ENCODE measurements at regions not wholly inside any gene's neighbourhood (a gene's known extent, or its start where the extent isn't known, plus 50 kb on each side); places are given as distances from the start of the nearest gene placed in this dataset.

DNA sequence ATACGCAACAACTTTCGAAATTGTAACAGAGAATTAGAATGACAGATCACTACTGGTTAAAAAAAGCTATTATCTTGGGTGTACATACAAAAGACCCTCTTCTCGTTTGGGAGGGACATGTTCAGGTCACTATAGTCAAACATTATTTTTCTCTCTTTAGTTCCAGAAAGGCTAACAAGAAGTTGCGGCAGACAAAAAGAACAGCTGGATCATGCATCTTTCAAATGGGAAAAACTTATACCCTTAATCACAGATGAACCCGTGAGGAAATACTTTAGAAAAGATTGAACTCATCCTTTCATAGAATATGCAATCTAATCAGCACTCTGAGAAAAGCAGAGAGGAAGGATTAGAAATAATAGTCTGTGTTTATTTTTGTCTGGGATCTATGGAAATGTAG, 72.5 kb downstream of the EVX1 start:
- TF ChIP-seq, protein P1, sequence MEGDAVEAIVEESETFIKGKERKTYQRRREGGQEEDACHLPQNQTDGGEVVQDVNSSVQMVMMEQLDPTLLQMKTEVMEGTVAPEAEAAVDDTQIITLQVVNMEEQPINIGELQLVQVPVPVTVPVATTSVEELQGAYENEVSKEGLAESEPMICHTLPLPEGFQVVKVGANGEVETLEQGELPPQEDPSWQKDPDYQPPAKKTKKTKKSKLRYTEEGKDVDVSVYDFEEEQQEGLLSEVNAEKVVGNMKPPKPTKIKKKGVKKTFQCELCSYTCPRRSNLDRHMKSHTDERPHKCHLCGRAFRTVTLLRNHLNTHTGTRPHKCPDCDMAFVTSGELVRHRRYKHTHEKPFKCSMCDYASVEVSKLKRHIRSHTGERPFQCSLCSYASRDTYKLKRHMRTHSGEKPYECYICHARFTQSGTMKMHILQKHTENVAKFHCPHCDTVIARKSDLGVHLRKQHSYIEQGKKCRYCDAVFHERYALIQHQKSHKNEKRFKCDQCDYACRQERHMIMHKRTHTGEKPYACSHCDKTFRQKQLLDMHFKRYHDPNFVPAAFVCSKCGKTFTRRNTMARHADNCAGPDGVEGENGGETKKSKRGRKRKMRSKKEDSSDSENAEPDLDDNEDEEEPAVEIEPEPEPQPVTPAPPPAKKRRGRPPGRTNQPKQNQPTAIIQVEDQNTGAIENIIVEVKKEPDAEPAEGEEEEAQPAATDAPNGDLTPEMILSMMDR (IDR thresholded peaks at IDR 0.05; ENCODE audit: low read depth, low read length): no peak
- no peak overlapping the region for H3K4me3 ChIP-seq (replicated peaks in 1 of 2; ENCODE audit: low read depth in 2 of 2, low read length in 2 of 2)
- DNase-seq (ENCODE audit: low read depth in 2 of 2): no peak

DNA sequence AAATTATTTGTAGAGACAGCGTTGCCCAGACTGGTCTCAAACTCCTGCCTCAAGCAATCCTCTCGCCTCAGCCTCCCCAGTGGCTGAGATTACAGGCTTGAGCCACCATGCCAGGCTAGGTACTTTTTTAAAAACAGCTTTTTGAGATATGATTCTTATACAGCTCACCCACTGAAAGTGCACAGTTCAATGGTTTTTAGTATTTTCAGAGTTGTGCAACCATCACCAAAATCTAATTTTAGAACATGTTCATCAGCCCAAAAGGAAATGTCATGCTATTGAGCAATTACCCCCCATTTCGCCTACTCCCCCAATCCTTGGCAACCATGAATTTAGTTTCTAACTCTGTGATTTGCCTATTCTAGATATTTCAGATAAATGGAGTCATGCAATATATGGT, 73.7 kb downstream of the EVX1 start:
- no peak overlapping the region for H3K4me3 ChIP-seq (replicated peaks in 1 of 2; ENCODE audit: low read depth in 2 of 2, low read length in 2 of 2)
- DNase-seq (ENCODE audit: low read depth in 2 of 2): peak; percentile 4 to 49
- TF ChIP-seq, protein P1 (IDR thresholded peaks at IDR 0.05; ENCODE audit: low read depth, low read length): no peak

DNA sequence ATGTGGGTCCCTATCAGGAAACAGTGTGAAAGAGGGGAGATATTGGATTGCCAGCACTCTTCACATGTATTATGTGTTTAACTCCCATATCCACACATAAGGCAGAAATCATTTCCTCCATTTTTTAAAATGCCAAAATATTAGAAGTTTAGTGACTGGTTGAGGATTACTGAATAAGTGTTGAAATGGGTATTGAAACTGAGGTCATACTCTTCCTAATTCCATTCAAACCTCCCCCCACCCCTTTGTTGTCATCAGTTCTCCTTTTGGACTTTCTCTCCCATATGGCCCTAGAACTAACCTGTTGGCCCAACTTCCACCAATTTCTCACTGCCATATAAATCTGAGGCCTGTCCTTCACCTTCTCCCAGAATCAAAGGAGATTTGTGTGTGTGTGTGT, 81.6 kb downstream of the EVX1 start:
- no peak for DNase-seq (ENCODE audit: low read depth in 2 of 2)
- no peak overlapping the region for H3K4me3 ChIP-seq (replicated peaks in 1 of 2; ENCODE audit: low read depth in 2 of 2, low read length in 2 of 2)
- TF ChIP-seq, protein P1 (IDR thresholded peaks at IDR 0.05; ENCODE audit: low read depth, low read length): no peak

DNA sequence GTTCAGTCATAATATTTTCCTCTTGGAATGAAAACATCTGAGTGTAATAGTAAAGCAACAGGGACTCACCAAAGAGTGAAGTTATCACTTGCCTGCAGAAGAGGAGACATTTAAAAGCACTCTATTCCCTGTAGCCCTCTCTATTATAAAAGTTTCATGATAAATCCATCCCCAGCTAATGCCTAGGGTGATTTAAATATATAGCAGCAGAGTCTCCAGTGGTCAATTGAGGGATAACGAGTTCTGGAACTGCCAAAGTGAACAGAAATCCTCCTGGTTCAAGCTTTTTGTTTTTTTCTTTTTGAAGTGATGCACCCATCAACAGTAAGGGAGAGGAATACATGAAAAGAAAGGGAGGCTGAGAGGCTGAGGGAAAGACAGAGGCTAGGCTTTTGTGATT, 87.3 kb downstream of the EVX1 start:
- TF ChIP-seq, protein P1 (IDR thresholded peaks at IDR 0.05; ENCODE audit: low read depth, low read length): no peak
- H3K4me3 ChIP-seq (replicated peaks in 1 of 2; ENCODE audit: low read depth in 2 of 2, low read length in 2 of 2): no peak overlapping the region
- DNase-seq (ENCODE audit: low read depth in 2 of 2): no peak

DNA sequence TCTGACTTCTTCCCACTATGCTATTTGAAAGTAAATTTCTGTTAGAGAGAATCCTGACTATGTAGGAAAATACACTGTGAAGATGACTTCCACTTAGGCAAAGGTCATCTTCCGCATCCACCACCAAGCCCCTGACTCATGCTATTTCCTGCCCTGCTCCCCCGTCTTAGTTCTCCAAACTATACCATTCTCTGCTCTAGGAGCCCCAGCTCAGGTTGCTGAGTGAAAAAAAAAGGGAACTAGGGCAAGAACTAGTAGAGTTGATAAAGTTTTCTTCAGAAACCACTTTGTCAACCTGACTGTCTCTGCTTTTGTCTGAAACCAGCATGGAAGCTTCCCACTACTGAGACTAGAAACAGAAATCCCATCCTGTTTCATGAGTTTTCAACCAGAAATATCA, 96.9 kb downstream of the EVX1 start:
- no peak for DNase-seq (ENCODE audit: low read depth in 2 of 2)
- H3K4me3 ChIP-seq (replicated peaks in 1 of 2; ENCODE audit: low read depth in 2 of 2, low read length in 2 of 2): no peak overlapping the region

DNA sequence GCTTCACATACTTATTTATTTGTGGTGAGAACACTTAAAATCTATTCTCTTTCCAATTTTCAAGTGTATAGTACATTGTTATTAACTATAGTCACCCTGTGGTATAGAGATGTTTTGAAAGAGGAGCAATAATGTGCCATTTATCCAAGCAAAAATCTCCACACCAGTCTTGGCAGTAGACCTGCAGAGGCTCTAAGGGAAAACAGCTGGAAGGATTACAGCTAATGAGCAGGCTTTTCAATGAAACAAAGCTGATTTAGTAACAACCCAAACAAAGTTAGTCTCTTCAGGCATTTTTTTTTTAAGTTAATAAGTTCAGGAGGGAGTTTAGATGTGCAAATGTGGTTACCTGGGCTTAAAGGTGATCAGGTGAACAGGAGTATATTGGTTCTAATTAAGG, 101.9 kb downstream of the EVX1 start:
- no peak for DNase-seq (ENCODE audit: low read depth in 2 of 2)
- TF ChIP-seq, protein P1 (IDR thresholded peaks at IDR 0.05; ENCODE audit: low read depth, low read length): no peak
- no peak overlapping the region for H3K4me3 ChIP-seq (replicated peaks in 1 of 2; ENCODE audit: low read depth in 2 of 2, low read length in 2 of 2)

More for the DNA sequence above, 96.9 kb downstream of the EVX1 start:
- TF ChIP-seq, protein P1 (IDR thresholded peaks at IDR 0.05; ENCODE audit: low read depth, low read length): no peak

DNA sequence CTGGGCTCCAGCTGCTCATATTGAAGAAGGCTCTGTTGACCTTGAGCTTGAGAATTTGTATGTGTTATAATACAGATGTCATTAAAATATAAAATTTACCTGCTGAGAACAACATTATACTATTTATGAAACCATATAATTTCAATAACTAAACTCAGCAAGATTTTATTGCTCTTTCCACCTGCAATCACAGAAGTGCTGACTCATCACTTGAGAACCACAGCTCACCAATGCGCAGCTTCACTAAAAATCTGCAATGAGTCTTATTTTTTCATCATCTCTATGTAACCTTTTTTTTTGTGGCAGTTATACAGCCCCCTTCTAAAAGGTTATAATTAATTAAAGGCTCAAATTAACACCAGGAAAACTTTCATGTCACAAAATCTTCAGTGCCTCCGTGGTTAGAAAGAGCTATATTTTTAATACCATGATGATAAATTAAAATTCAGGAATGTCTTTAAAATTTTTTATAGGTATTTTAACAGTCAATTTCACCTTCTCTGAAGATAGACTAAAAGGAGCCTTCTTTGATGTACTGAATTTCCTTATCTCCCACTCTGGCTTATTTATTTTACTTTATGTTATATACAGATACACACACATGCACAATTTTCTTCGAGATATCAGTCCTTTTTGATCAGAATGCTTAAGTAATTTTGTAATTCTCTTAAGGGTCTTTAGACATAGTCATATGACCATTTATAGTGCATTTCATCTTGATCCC, 102.7 kb downstream of the EVX1 start:
- TF ChIP-seq, protein P1 (IDR thresholded peaks at IDR 0.05; ENCODE audit: low read depth, low read length): no peak

More for the DNA sequence above, 102.7 kb downstream of the EVX1 start:
- DNase-seq (ENCODE audit: low read depth in 2 of 2): no peak
- no peak overlapping the region for H3K4me3 ChIP-seq (replicated peaks in 1 of 2; ENCODE audit: low read depth in 2 of 2, low read length in 2 of 2)

Measured in cardiac fibroblast (primary cell).